WTC11 (cell line): ENCODE measurements at regions not wholly inside any gene's neighbourhood (a gene's known extent, or its start where the extent isn't known, plus 50 kb on each side); places are given as distances from the start of the nearest gene placed in this dataset.

ENCODE experiments used
- ATAC-seq: fragments of 200-7000 bp; cut with Tn5 transposase; 2 replicates; pipeline ENCODE4 v1.10.0; 2021; ENCODE audit warnings: mild to moderate bottlenecking, moderate library complexity
- CTCF ChIA-PET: fragments of 300-600 bp; sonication (Branson Sonifier 250); formaldehyde crosslinking; loops from one replicate; lab custom pipeline; 2021; ENCODE audit warnings: antibody characterized with exemption; lab: Charles Lee
- POLR2A ChIA-PET: fragments of 350-600 bp; sonication (Branson Sonifier 250); formaldehyde crosslinking; loops from one replicate; lab custom pipeline; 2021; ENCODE audit warnings: antibody characterized with exemption; lab: Charles Lee
- DNase-seq: peaks from one replicate; pipeline ENCODE4 v3.0.0; 2021; ENCODE audit warnings: low spot score
- H3K27ac Mint-ChIP-seq: 2 replicates; pipeline ENCODE4 v1.8.0; 2021; ENCODE audit warnings: mixed read lengths
- H3K27me3 Mint-ChIP-seq: 2 replicates; pipeline ENCODE4 v1.8.0; 2021; ENCODE audit warnings: low read depth, mild to moderate bottlenecking, moderate library complexity, mixed read lengths
- H3K36me3 Mint-ChIP-seq: 2 replicates; pipeline ENCODE4 v1.8.0; 2021; ENCODE audit warnings: mixed read lengths
- H3K4me1 Mint-ChIP-seq: 2 replicates; pipeline ENCODE4 v1.8.0; 2022; ENCODE audit warnings: mixed read lengths
- H3K4me3 Mint-ChIP-seq: 2 replicates; pipeline ENCODE4 v1.8.0; 2021; ENCODE audit warnings: mild to moderate bottlenecking, moderate library complexity, mixed read lengths
- H3K9me3 Mint-ChIP-seq: 2 replicates; pipeline ENCODE4 v1.8.0; 2021; ENCODE audit warnings: mixed read lengths
- AFF4 ChIP-seq: sonication (generic); formaldehyde crosslinking; IDR thresholded peaks from 2 replicates; pipeline ENCODE4 v1.8.1; 2023; ENCODE audit warnings: mild to moderate bottlenecking, missing genetic modification reagents, borderline replicate concordance
- CBFB ChIP-seq: sonication (generic); formaldehyde crosslinking; IDR thresholded peaks from 2 replicates; pipeline ENCODE4 v1.8.1; 2022; ENCODE audit warnings: mild to moderate bottlenecking, low read depth, missing genetic modification reagents
- FOXP1 ChIP-seq: sonication (generic); formaldehyde crosslinking; IDR thresholded peaks from 2 replicates; pipeline ENCODE4 v1.8.0; 2022; ENCODE audit warnings: missing genetic modification reagents, mild to moderate bottlenecking, moderate library complexity, borderline replicate concordance
- JUN ChIP-seq: sonication (generic); formaldehyde crosslinking; IDR thresholded peaks from 2 replicates; pipeline ENCODE4 v1.8.0; 2023; ENCODE audit warnings: mild to moderate bottlenecking, missing genetic modification reagents
- NFE2L1 ChIP-seq: sonication (generic); formaldehyde crosslinking; IDR thresholded peaks from 2 replicates; pipeline ENCODE4 v1.8.1; 2023; ENCODE audit warnings: missing genetic modification reagents
- NR1H2 ChIP-seq: sonication (generic); formaldehyde crosslinking; IDR thresholded peaks from 2 replicates; pipeline ENCODE4 v1.9.0; 2021; ENCODE audit warnings: mild to moderate bottlenecking, moderate library complexity, missing genetic modification reagents
- PRRX2 ChIP-seq: fragments of 250-450 bp; sonication (Bioruptor Pico); IDR thresholded peaks from 2 replicates; pipeline ENCODE4 v1.8.0; 2021; ENCODE audit warnings: mild to moderate bottlenecking
- RORB ChIP-seq: fragments of 250-450 bp; sonication (Bioruptor Pico); IDR thresholded peaks from 2 replicates; pipeline ENCODE4 v1.9.0; 2021; ENCODE audit warnings: mild to moderate bottlenecking
- SMAD3 ChIP-seq: sonication (generic); formaldehyde crosslinking; IDR thresholded peaks from 2 replicates; pipeline ENCODE4 v1.8.0; 2022; ENCODE audit warnings: missing genetic modification reagents, mild to moderate bottlenecking, borderline replicate concordance
- SOX15 ChIP-seq: fragments of 250-450 bp; sonication (Bioruptor Pico); IDR thresholded peaks from 2 replicates; pipeline ENCODE4 v1.9.0; 2021; ENCODE audit warnings: mild to moderate bottlenecking
- USF2 ChIP-seq: sonication (generic); formaldehyde crosslinking; IDR thresholded peaks from 2 replicates; pipeline ENCODE4 v1.8.1; 2023; ENCODE audit warnings: mild to moderate bottlenecking, missing genetic modification reagents, moderate library complexity
- ZNF138 ChIP-seq: sonication (generic); formaldehyde crosslinking; conservative IDR thresholded peaks from 2 replicates; pipeline ENCODE4 v1.8.1; 2022; ENCODE audit warnings: mild to moderate bottlenecking, moderate library complexity, missing genetic modification reagents
- ZNF219 ChIP-seq: sonication (generic); formaldehyde crosslinking; IDR thresholded peaks from 2 replicates; pipeline ENCODE4 v1.8.0; 2023; ENCODE audit warnings: missing genetic modification reagents, mild to moderate bottlenecking, borderline replicate concordance
- ZNF263 ChIP-seq: sonication (generic); formaldehyde crosslinking; IDR thresholded peaks from 2 replicates; pipeline ENCODE4 v1.8.1; 2022; ENCODE audit warnings: low read depth, mild to moderate bottlenecking, moderate library complexity, missing genetic modification reagents
- ZNF423 ChIP-seq: fragments of 250-450 bp; sonication (Bioruptor Pico); IDR thresholded peaks from 2 replicates; pipeline ENCODE4 v2.1.2; 2022; ENCODE audit warnings: mild to moderate bottlenecking, moderate library complexity
- ZNF425 ChIP-seq: fragments of 250-450 bp; sonication (Bioruptor Pico); conservative IDR thresholded peaks from 2 replicates; pipeline ENCODE4 v1.9.0; 2021; ENCODE audit warnings: mild to moderate bottlenecking
- TF ChIP-seq, protein P1 (sequence below): sonication (generic); formaldehyde crosslinking; IDR thresholded peaks from 2 replicates; pipeline ENCODE4 v1.8.0; 2023; ENCODE audit warnings: mild to moderate bottlenecking, missing genetic modification reagents
- TF ChIP-seq, protein P2 (sequence below): sonication (generic); formaldehyde crosslinking; IDR thresholded peaks from 2 replicates; pipeline ENCODE4 v1.8.0; 2022; ENCODE audit warnings: mild to moderate bottlenecking, missing genetic modification reagents

DNA sequence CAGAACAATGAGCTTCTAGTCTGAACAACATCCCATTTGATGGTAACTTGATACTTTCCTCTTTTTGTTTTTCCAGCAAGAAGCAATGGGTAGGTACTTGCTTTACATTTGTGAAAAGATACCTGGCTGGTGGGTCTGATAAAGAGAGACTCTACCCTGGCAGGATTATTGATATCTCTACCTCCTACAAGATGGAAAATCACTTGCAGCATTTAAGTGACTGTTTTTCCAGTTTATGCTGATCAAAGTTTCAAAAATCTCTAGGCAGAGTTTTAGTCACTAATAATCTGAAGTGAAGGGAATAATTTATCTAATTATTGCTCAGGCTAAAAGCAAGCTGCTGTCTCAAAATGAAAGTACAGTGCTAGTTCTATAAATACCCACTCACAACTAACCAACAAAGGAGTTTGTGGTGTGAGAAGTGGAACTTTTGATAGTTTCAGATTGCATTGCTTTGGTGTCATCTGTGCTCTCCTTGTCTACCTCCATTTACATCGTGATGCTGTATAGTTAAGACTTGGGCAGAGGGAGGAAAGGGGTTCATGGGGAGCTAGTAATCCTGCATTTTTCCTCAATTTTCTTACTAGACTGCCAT, 86.0 kb upstream of the ANKRD1 start:
- Mint-ChIP-seq H3K36me3 (no peaks in the 10 kb centered on the region), H3K4me1 (no peaks in the 10 kb centered on the region), H3K9me3 (no peaks in the 10 kb centered on the region), H3K4me3 (no peak overlapping the region), H3K27me3 (peaks cover 22% of the 10 kb centered on the region), H3K27ac (no peak overlapping the region)
- DNase-seq: no peak
- CTCF ChIA-PET: interaction anchor here (0.9 to 3.1 kb wide), 5 partner anchors 95 to 559 kb away, joined by 3 to 16 read pairs (median 3); no protein-coding TSS in a partner anchor
- no peak for ATAC-seq
- TF ChIP-seq SOX15 (CRISPR knock-in tag): no peak
- TF ChIP-seq NFE2L1: no peak
- no peak for TF ChIP-seq AFF4 (CRISPR knock-in tag)
- TF ChIP-seq ZNF138: no peak
- TF ChIP-seq FOXP1 (CRISPR knock-in tag): no peak
- no peak for TF ChIP-seq PRRX2 (CRISPR knock-in tag)
- no peak for TF ChIP-seq ZNF423 (CRISPR knock-in tag)
- no peak for TF ChIP-seq USF2
- no peak for TF ChIP-seq ZNF425 (CRISPR knock-in tag)
- TF ChIP-seq, protein P1, sequence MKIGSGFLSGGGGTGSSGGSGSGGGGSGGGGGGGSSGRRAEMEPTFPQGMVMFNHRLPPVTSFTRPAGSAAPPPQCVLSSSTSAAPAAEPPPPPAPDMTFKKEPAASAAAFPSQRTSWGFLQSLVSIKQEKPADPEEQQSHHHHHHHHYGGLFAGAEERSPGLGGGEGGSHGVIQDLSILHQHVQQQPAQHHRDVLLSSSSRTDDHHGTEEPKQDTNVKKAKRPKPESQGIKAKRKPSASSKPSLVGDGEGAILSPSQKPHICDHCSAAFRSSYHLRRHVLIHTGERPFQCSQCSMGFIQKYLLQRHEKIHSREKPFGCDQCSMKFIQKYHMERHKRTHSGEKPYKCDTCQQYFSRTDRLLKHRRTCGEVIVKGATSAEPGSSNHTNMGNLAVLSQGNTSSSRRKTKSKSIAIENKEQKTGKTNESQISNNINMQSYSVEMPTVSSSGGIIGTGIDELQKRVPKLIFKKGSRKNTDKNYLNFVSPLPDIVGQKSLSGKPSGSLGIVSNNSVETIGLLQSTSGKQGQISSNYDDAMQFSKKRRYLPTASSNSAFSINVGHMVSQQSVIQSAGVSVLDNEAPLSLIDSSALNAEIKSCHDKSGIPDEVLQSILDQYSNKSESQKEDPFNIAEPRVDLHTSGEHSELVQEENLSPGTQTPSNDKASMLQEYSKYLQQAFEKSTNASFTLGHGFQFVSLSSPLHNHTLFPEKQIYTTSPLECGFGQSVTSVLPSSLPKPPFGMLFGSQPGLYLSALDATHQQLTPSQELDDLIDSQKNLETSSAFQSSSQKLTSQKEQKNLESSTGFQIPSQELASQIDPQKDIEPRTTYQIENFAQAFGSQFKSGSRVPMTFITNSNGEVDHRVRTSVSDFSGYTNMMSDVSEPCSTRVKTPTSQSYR (CRISPR knock-in tag): no peak
- no peak for TF ChIP-seq SMAD3 (CRISPR knock-in tag)
- TF ChIP-seq, protein P2, sequence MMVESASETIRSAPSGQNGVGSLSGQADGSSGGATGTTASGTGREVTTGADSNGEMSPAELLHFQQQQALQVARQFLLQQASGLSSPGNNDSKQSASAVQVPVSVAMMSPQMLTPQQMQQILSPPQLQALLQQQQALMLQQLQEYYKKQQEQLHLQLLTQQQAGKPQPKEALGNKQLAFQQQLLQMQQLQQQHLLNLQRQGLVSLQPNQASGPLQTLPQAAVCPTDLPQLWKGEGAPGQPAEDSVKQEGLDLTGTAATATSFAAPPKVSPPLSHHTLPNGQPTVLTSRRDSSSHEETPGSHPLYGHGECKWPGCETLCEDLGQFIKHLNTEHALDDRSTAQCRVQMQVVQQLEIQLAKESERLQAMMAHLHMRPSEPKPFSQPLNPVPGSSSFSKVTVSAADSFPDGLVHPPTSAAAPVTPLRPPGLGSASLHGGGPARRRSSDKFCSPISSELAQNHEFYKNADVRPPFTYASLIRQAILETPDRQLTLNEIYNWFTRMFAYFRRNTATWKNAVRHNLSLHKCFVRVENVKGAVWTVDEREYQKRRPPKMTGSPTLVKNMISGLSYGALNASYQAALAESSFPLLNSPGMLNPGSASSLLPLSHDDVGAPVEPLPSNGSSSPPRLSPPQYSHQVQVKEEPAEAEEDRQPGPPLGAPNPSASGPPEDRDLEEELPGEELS (CRISPR knock-in tag): no peak
- TF ChIP-seq CBFB (CRISPR knock-in tag): no peak
- TF ChIP-seq ZNF263 (CRISPR knock-in tag): no peak
- TF ChIP-seq RORB (CRISPR knock-in tag): no peak
- TF ChIP-seq ZNF219: no peak
- no peak for TF ChIP-seq JUN (CRISPR knock-in tag)
- no peak for TF ChIP-seq NR1H2 (CRISPR knock-in tag)
- POLR2A ChIA-PET: no interaction called here
